ENCODE measurements at regions not wholly inside any gene's neighbourhood (a gene's known extent, or its start where the extent isn't known, plus 50 kb on each side); places are given as distances from the start of the nearest gene placed in this dataset.

DNA sequence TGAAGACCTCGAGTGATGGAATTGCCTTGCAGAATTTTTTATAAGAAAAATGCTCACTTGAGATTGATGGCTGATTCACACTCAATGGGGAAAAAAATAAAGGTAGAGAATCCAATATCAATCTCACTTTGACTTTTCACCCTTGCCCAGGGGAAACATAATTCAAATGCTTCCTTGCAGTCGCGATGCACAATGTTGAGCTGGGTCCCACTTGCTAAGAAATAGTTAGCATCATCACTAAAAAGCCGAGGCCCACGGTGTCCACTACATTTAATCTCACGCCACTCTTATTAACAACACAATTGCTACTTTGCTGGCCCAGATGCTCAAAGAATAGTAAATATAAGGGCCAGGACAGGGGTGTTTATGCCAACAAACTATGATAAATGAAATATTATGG, 223.4 kb downstream of the SPTSSA start:
- TF ChIP-seq, protein P1, sequence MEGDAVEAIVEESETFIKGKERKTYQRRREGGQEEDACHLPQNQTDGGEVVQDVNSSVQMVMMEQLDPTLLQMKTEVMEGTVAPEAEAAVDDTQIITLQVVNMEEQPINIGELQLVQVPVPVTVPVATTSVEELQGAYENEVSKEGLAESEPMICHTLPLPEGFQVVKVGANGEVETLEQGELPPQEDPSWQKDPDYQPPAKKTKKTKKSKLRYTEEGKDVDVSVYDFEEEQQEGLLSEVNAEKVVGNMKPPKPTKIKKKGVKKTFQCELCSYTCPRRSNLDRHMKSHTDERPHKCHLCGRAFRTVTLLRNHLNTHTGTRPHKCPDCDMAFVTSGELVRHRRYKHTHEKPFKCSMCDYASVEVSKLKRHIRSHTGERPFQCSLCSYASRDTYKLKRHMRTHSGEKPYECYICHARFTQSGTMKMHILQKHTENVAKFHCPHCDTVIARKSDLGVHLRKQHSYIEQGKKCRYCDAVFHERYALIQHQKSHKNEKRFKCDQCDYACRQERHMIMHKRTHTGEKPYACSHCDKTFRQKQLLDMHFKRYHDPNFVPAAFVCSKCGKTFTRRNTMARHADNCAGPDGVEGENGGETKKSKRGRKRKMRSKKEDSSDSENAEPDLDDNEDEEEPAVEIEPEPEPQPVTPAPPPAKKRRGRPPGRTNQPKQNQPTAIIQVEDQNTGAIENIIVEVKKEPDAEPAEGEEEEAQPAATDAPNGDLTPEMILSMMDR (conservative IDR thresholded peaks at IDR 0.05 in 1 of 2, IDR thresholded peaks at IDR 0.05 in 1 of 2; ENCODE audit: low read depth in 1 of 2, low read length in 2 of 2): no peak
- TF ChIP-seq EZH2 (IDR thresholded peaks at IDR 0.05; ENCODE audit: low read length, missing control alignments): no peak
